ENCODE measurements at regions not wholly inside any gene's neighbourhood (a gene's known extent, or its start where the extent isn't known, plus 50 kb on each side); places are given as distances from the start of the nearest gene placed in this dataset.

GRCh38 chr4:33072298-33073089 is 2352.3 kb downstream of the PCDH7 start:
- TF ChIP-seq CTCF (IDR thresholded peaks at IDR 0.05) = no peak
- no peak for TF ChIP-seq POLR2A (IDR thresholded peaks at IDR 0.05)

Data from right lobe of liver (tissue), 4 donors.